SK-N-SH treated with all-trans-retinoic acid at 6 μM for 48 hours (cell line): ENCODE measurements at regions not wholly inside any gene's neighbourhood (a gene's known extent, or its start where the extent isn't known, plus 50 kb on each side); places are given as distances from the start of the nearest gene placed in this dataset.
"Not testable (repeated sequence)": the region's sequence is repeated elsewhere in the genome, so short reads cannot be mapped to it uniquely, and the experiment has no call there.

Experiments used
- BACH2 ChIP-seq: fragments of 250-450 bp; sonication (Bioruptor Pico); IDR thresholded peaks from 2 replicates; pipeline ENCODE4 v1.9.0; 2021; ENCODE audit warnings: mild to moderate bottlenecking, borderline replicate concordance
- OSR1 ChIP-seq: fragments of 250-450 bp; sonication (Bioruptor Pico); IDR thresholded peaks from 2 replicates; pipeline ENCODE4 v1.8.0; 2022; ENCODE audit warnings: moderate library complexity, mild to moderate bottlenecking, inconsistent platforms
- RARB ChIP-seq: fragments of 250-450 bp; sonication (Bioruptor Pico); IDR thresholded peaks from 2 replicates; pipeline ENCODE4 v1.8.0; 2021; ENCODE audit warnings: mild to moderate bottlenecking, moderate library complexity
- TCF4 ChIP-seq: fragments of 250-450 bp; sonication (Bioruptor Pico); IDR thresholded peaks from 2 replicates; pipeline ENCODE4 v1.8.0; 2021; ENCODE audit warnings: mild to moderate bottlenecking, moderate library complexity, borderline replicate concordance
- ZC3H10 ChIP-seq: fragments of 250-450 bp; sonication (Bioruptor Pico); IDR thresholded peaks from 2 replicates; pipeline ENCODE4 v1.5.1; 2021; ENCODE audit warnings: mild to moderate bottlenecking, moderate library complexity

- not testable (repeated sequence) for TF ChIP-seq OSR1; ZC3H10; RARB (CRISPR knock-in tag); TCF4; BACH2 (CRISPR knock-in tag)
Observed at GRCh38 chr13:52210564-52211415, 51.4 kb upstream of the NEK3 start.
